Tibial nerve (tissue), 3 donors: ENCODE measurements at regions not wholly inside any gene's neighbourhood (a gene's known extent, or its start where the extent isn't known, plus 50 kb on each side); places are given as distances from the start of the nearest gene placed in this dataset.

ENCODE experiments used
- CTCF ChIP-seq, 5 experiments: fragments of 200-600 bp in 3 of 5; fragments of 450-650 bp in 2 of 5; sonication (generic) in 3 of 5; IDR thresholded peaks; one replicate each; pipeline ENCODE4 v1.5.1; 2016 to 2019; ENCODE audit warnings: antibody characterized with exemption in 5 of 5, mild to moderate bottlenecking in 3 of 5, moderate library complexity in 2 of 5
- POLR2A ChIP-seq, 2 donors: fragments of 450-650 bp; IDR thresholded peaks; one replicate each; pipeline ENCODE4 v1.6.1; 2017; ENCODE audit warnings: antibody characterized with exemption in 2 of 2, mild to moderate bottlenecking in 2 of 2, moderate library complexity in 2 of 2

- no peak for TF ChIP-seq CTCF (IDR thresholded peaks at IDR 0.05)
- no peak for TF ChIP-seq POLR2A (IDR thresholded peaks at IDR 0.05)
Measured at GRCh38 chr18:24990671-24991134, 361.3 kb downstream of the ZNF521 start.
